ENCODE measurements at regions not wholly inside any gene's neighbourhood (a gene's known extent, or its start where the extent isn't known, plus 50 kb on each side); places are given as distances from the start of the nearest gene placed in this dataset.

GRCh38 chr3:178272841-178273240 is 263.4 kb upstream of the KCNMB2 start:
- Histone ChIP-seq H2BK15ac (ENCODE audit: low read length) (no peak overlapping the region), H3K4me2 (ENCODE audit: insufficient read depth in 1 of 2, low read depth in 2 of 2, low read length in 2 of 2) (no peak overlapping the region), H3K9ac (replicated peaks in 1 of 4; ENCODE audit: extremely low read depth in 1 of 4, low read depth in 3 of 4, low read length in 3 of 4) (no peak overlapping the region), H2BK20ac (ENCODE audit: low read length) (no peak overlapping the region), H2BK12ac (ENCODE audit: low read depth, low read length) (no peak overlapping the region), H3K4ac (replicated peaks; ENCODE audit: insufficient read length, low read depth, low read length) (no peak overlapping the region), H3K4me1 (replicated peaks in 1 of 4; ENCODE audit: control insufficient read depth in 3 of 4, insufficient read depth in 4 of 4, low read length in 3 of 4) (no peaks in the 10 kb centered on the region), H3K14ac (ENCODE audit: insufficient read length) (no peak overlapping the region), H4K5ac (ENCODE audit: insufficient read length, low read depth, low read length) (no peak overlapping the region), H2AK5ac (ENCODE audit: low read depth, low read length) (no peak overlapping the region), H2BK120ac (replicated peaks; ENCODE audit: low read depth, low read length) (no peak overlapping the region), H4K8ac (ENCODE audit: extremely low read depth, insufficient read depth, low read length) (no peak overlapping the region), H3K23ac (ENCODE audit: insufficient read length) (no peak overlapping the region), H3K56ac (replicated peaks; ENCODE audit: insufficient read length, low read depth, low read length) (no peak overlapping the region), H4K20me1 (replicated peaks in 1 of 2; ENCODE audit: control insufficient read depth in 1 of 2, insufficient read depth in 2 of 2, low read length in 2 of 2) (no peaks in the 10 kb centered on the region), H4K91ac (replicated peaks; ENCODE audit: insufficient read length, low read length) (no peak overlapping the region), H3K36me3 (ENCODE audit: control insufficient read depth in 2 of 4, insufficient read depth in 4 of 4, low read length in 3 of 4) (no peaks in the 10 kb centered on the region), H3K4me3 (ENCODE audit: extremely low read depth in 1 of 4, insufficient read depth in 2 of 4, low read depth in 3 of 4, low read length in 4 of 4) (no peak overlapping the region), H3K27ac (ENCODE audit: low read depth, low read length) (no peak overlapping the region), H3K79me1 (ENCODE audit: low read depth, low read length) (no peaks in the 10 kb centered on the region), H3K18ac (ENCODE audit: extremely low read depth, low read length) (no peak overlapping the region), H3K23me2 (ENCODE audit: low read depth, low read length) (no peaks in the 10 kb centered on the region), H2BK5ac (ENCODE audit: low read depth, low read length) (no peak overlapping the region), H3K79me2 (ENCODE audit: control insufficient read depth in 1 of 2, insufficient read depth in 2 of 2, low read length in 2 of 2) (no peaks in the 10 kb centered on the region), H3K9me3 (ENCODE audit: insufficient read depth in 2 of 2, low read depth in 1 of 2, low read length in 1 of 2) (no peaks in the 10 kb centered on the region), H2AFZ (ENCODE audit: low read length) (no peak overlapping the region), H3K27me3 (replicated peaks in 1 of 4; ENCODE audit: control insufficient read depth in 3 of 4, extremely low read depth in 1 of 4, insufficient read depth in 3 of 4, low read length in 3 of 4) (peaks cover 0 to 1% (median 0%) of the 10 kb centered on the region in 4 experiments; a peak in 1 of 7 replicates)
- DNase-seq (ENCODE audit: low read depth in 1 of 2, low spot score in 2 of 2): no peak
- ChIA-PET POLR2A (ENCODE audit: partially characterized antibody) (no interaction called here), CTCF (ENCODE audit: partially characterized antibody) (no interaction called here)
- WGBS, 2 experiments (ENCODE audit: extremely low coverage in 1 of 2, insufficient coverage in 1 of 2, insufficient read length in 1 of 2, insufficient replicate concordance in 2 of 2, low coverage in 1 of 2, low lambda C conversion rate in 2 of 2, missing lambda C conversion rate in 1 of 2): 93% methylated on average over 3 of the region's 3 CpGs; no CpG with 5 or more reads in 1 of the 2 experiments
- no peak for FAIRE-seq
- no peak for TF ChIP-seq POLR2AphosphoS5 (IDR thresholded peaks at IDR 0.05; ENCODE audit: low read depth, low read length)
- no peak for TF ChIP-seq CBX5 (IDR thresholded peaks at IDR 0.05; ENCODE audit: low read depth, low read length)
- no peak for TF ChIP-seq SAP30 (IDR thresholded peaks at IDR 0.05; ENCODE audit: insufficient read depth, insufficient replicate concordance, low read length)
- no peak for TF ChIP-seq CTBP2 (IDR thresholded peaks at IDR 0.05; ENCODE audit: borderline replicate concordance, insufficient read depth, insufficient read length, low read length)
- no peak for TF ChIP-seq TEAD4 (IDR thresholded peaks at IDR 0.05; ENCODE audit: low read depth, low read length)
- TF ChIP-seq SIRT6 (IDR thresholded peaks at IDR 0.05; ENCODE audit: low read length): no peak
- TF ChIP-seq SIN3A (conservative IDR thresholded peaks at IDR 0.05 in 1 of 2, IDR thresholded peaks at IDR 0.05 in 1 of 2; ENCODE audit: low read depth in 1 of 2, low read length in 2 of 2): no peak
- no peak for TF ChIP-seq SRF (IDR thresholded peaks at IDR 0.05; ENCODE audit: low read depth, low read length)
- no peak for TF ChIP-seq EP300 (IDR thresholded peaks at IDR 0.05; ENCODE audit: borderline replicate concordance in 1 of 2, low read depth in 2 of 2, low read length in 2 of 2)
- TF ChIP-seq CREB1 (IDR thresholded peaks at IDR 0.05): no peak
- TF ChIP-seq RBBP5 (IDR thresholded peaks at IDR 0.05; ENCODE audit: borderline replicate concordance, low read depth, low read length): no peak
- no peak for TF ChIP-seq E2F6 (IDR thresholded peaks at IDR 0.05)
- no peak for TF ChIP-seq GABPA (IDR thresholded peaks at IDR 0.05; ENCODE audit: borderline replicate concordance, insufficient read depth, low read length)
- no peak for TF ChIP-seq TAF7 (optimal IDR thresholded peaks at IDR 0.05; ENCODE audit: borderline replicate concordance, low read depth, low read length)
